IMR-90 (cell line): ENCODE measurements at regions not wholly inside any gene's neighbourhood (a gene's known extent, or its start where the extent isn't known, plus 50 kb on each side); places are given as distances from the start of the nearest gene placed in this dataset.
"Not testable (repeated sequence)": the region's sequence is repeated elsewhere in the genome, so short reads cannot be mapped to it uniquely, and the experiment has no call there.

Experiments
- ATAC-seq: fragments of 200-7000 bp; cut with Tn5 transposase; 2 replicates; pipeline ENCODE4 v1.9.1; 2020; ENCODE audit warnings: low read depth, mild to moderate bottlenecking, moderate library complexity
- BruUV-seq: library from RNA; stranded (reverse); fragments of 400-500 nt; replicated peaks from 2 replicates; lab custom pipeline; 2021; lab: Mats Ljungman, UMichigan
- CTCF ChIA-PET: fragments of 300-600 bp; formaldehyde crosslinking; extraction: SDS; loops from one replicate; lab custom pipeline; 2021; ENCODE audit warnings: antibody characterized with exemption; lab: Yijun Ruan, JAX
- POLR2A ChIA-PET: fragments of 300-600 bp; sonication (Branson Sonifier 250); formaldehyde crosslinking; loops from one replicate; lab custom pipeline; 2022; ENCODE audit warnings: antibody characterized with exemption; ENCODE audit not compliant: unreplicated experiment; lab: Charles Lee
- DNase-seq: peaks from one replicate; pipeline ENCODE4 v3.0.0; 2013
- H2AFZ ChIP-seq: replicated peaks from 2 replicates; pipeline ENCODE3; 2013; ENCODE audit warnings: low read length, mild to moderate bottlenecking; ENCODE audit not compliant: poor library complexity
- H2AK5ac ChIP-seq: 2 replicates; pipeline ENCODE4 v1.6.1; 2013; ENCODE audit warnings: low read depth, low read length, inconsistent platforms
- H2AK9ac ChIP-seq: replicated peaks from 2 replicates; pipeline ENCODE3; 2013; ENCODE audit warnings: mild to moderate bottlenecking, low read depth, low read length, moderate library complexity; ENCODE audit not compliant: poor library complexity
- H2BK120ac ChIP-seq: 2 replicates; pipeline ENCODE4 v1.6.1; 2013; ENCODE audit warnings: low read depth, low read length, inconsistent platforms
- H2BK15ac ChIP-seq: 3 replicates; pipeline ENCODE4 v1.6.1; 2013; ENCODE audit warnings: low read depth, low read length, inconsistent platforms
- H2BK20ac ChIP-seq: 2 replicates; pipeline ENCODE4 v1.6.1; 2013; ENCODE audit warnings: low read depth, mild to moderate bottlenecking, inconsistent platforms, low read length, moderate library complexity
- H2BK5ac ChIP-seq: 2 replicates; pipeline ENCODE4 v1.6.1; 2013; ENCODE audit warnings: mild to moderate bottlenecking, low read depth, low read length, inconsistent platforms; ENCODE audit not compliant: poor library complexity, severe bottlenecking
- H3K14ac ChIP-seq: replicated peaks from 2 replicates; pipeline ENCODE4 v1.6.1; 2013; ENCODE audit warnings: low read depth, low read length, inconsistent platforms
- H3K18ac ChIP-seq: 2 replicates; pipeline ENCODE4 v1.6.1; 2013; ENCODE audit warnings: low read depth, low read length, control low read depth
- H3K23ac ChIP-seq: 2 replicates; pipeline ENCODE4 v1.6.1; 2013; ENCODE audit warnings: low read depth, low read length, inconsistent platforms
- H3K27ac ChIP-seq: 2 replicates; pipeline ENCODE4 v1.5.1; 2013; ENCODE audit warnings: mild to moderate bottlenecking, control low read depth, low read length; ENCODE audit not compliant: insufficient read depth
- H3K27me3 ChIP-seq: 2 replicates; pipeline ENCODE4 v1.6.1; 2013; ENCODE audit warnings: low read length; ENCODE audit not compliant: control insufficient read depth, insufficient read depth
- H3K36me3 ChIP-seq: 2 replicates; pipeline ENCODE4 v1.6.1; 2013; ENCODE audit warnings: low read length, mixed read lengths; ENCODE audit not compliant: control insufficient read depth, insufficient read depth
- H3K4ac ChIP-seq: 2 replicates; pipeline ENCODE4 v1.6.1; 2013; ENCODE audit warnings: low read depth, low read length, inconsistent platforms
- H3K4me1 ChIP-seq: 2 replicates; pipeline ENCODE4 v1.6.1; 2013; ENCODE audit warnings: low read length, mixed read lengths; ENCODE audit not compliant: control insufficient read depth, insufficient read depth
- H3K4me2 ChIP-seq: 2 replicates; pipeline ENCODE4 v1.6.1; 2013; ENCODE audit warnings: low read depth, mild to moderate bottlenecking, control low read depth, low read length, moderate library complexity
- H3K4me3 ChIP-seq: 2 replicates; pipeline ENCODE4 v1.5.1; 2013; ENCODE audit warnings: low read depth, mild to moderate bottlenecking, control low read depth, low read length, moderate library complexity; ENCODE audit not compliant: insufficient read depth
- H3K56ac ChIP-seq: 2 replicates; pipeline ENCODE4 v1.6.1; 2013; ENCODE audit warnings: low read length, inconsistent platforms; ENCODE audit not compliant: insufficient read depth; ENCODE audit errors: extremely low read depth
- H3K79me1 ChIP-seq, 2 experiments: 2 replicates each; pipeline ENCODE4 v1.6.1; 2013; ENCODE audit warnings: low read length in 2 of 2, inconsistent platforms in 1 of 2, low read depth in 1 of 2
- H3K9ac ChIP-seq: 2 replicates; pipeline ENCODE4 v1.6.1; 2013; ENCODE audit warnings: low read depth, low read length, control low read depth
- H3K9me1 ChIP-seq: 2 replicates; pipeline ENCODE4 v1.6.1; 2013; ENCODE audit warnings: low read length, inconsistent platforms; ENCODE audit not compliant: insufficient read depth
- H3K9me3 ChIP-seq: 2 replicates; pipeline ENCODE4 v1.6.1; 2013; ENCODE audit warnings: low read length; ENCODE audit not compliant: control insufficient read depth, insufficient read depth
- H4K20me1 ChIP-seq: 2 replicates; pipeline ENCODE4 v1.6.1; 2013; ENCODE audit warnings: low read length, inconsistent platforms; ENCODE audit not compliant: insufficient read depth
- H4K5ac ChIP-seq: 2 replicates; pipeline ENCODE4 v1.6.1; 2013; ENCODE audit warnings: mild to moderate bottlenecking, low read depth, low read length, control low read depth
- H4K8ac ChIP-seq, 2 experiments: 2 replicates each; pipeline ENCODE4 v1.6.1; 2013; ENCODE audit warnings: low read depth in 2 of 2, low read length in 2 of 2, control low read depth in 1 of 2, inconsistent platforms in 1 of 2
- H4K91ac ChIP-seq: 2 replicates; pipeline ENCODE4 v1.6.1; 2013; ENCODE audit warnings: low read depth, low read length, inconsistent platforms; ENCODE audit not compliant: insufficient read depth
- dilution Hi-C: fragments of 300-500 bp; cut with HindIII; formaldehyde crosslinking; loops from one replicate; pipeline ENCODE4 v1.14.3; 2018; ENCODE audit warnings: low sequenced_read_pairs; ENCODE audit not compliant: unreplicated experiment
- in situ Hi-C: fragments of 300-500 bp; cut with MboI; formaldehyde crosslinking; loops from 3 replicates; pipeline ENCODE4 v1.14.3; 2019; ENCODE audit warnings: low sequenced_read_pairs, inconsistent platforms, mixed read lengths
- intact Hi-C: fragments of 100-400 bp; cut with micrococcal nuclease; formaldehyde crosslinking; loops from 2 replicates; pipeline ENCODE4 v1.10.0; 2022

GRCh38 chr4:110341118-110341517 is 134.8 kb upstream of the ENPEP start:
- H4K5ac ChIP-seq, dilution Hi-C loops, H3K4me1 ChIP-seq, H2BK5ac ChIP-seq, POLR2A ChIA-PET, DNase-seq, H3K14ac ChIP-seq, H3K79me1 ChIP-seq, H3K27ac ChIP-seq, H4K91ac ChIP-seq, H3K27me3 ChIP-seq, H2BK20ac ChIP-seq, H3K18ac ChIP-seq, H2AK5ac ChIP-seq, H2BK120ac ChIP-seq, H2AK9ac ChIP-seq, H3K9me3 ChIP-seq, H4K8ac ChIP-seq, H3K36me3 ChIP-seq, H4K20me1 ChIP-seq, BruUV-seq, H3K9ac ChIP-seq, H3K56ac ChIP-seq, H3K4me2 ChIP-seq, H3K9me1 ChIP-seq, H3K4ac ChIP-seq, H2BK15ac ChIP-seq, CTCF ChIA-PET, H2AFZ ChIP-seq, in situ Hi-C loops, H3K23ac ChIP-seq, ATAC-seq, H3K4me3 ChIP-seq: not testable (repeated sequence)
- intact Hi-C loops, result loop anchor here (5.0 kb wide), 1 partner anchor 166 kb away; no protein-coding TSS in a partner anchor
